HepG2 (cell line): ENCODE measurements at regions not wholly inside any gene's neighbourhood (a gene's known extent, or its start where the extent isn't known, plus 50 kb on each side); places are given as distances from the start of the nearest gene placed in this dataset.
A peak's percentile ranks its signal among the peaks of the same experiment; 100 is the strongest.

Experiments
- ATAC-seq: fragments of 200-7000 bp; cut with Tn5 transposase; 3 replicates; pipeline ENCODE4 v1.9.1; 2020; ENCODE audit warnings: mild to moderate bottlenecking, moderate library complexity
- BruUV-seq: library from RNA; stranded (reverse); fragments of 400-500 nt; replicated peaks from 2 replicates; lab custom pipeline; 2021; lab: Mats Ljungman, UMichigan
- CTCF ChIA-PET: fragments of 300-600 bp; formaldehyde crosslinking; extraction: SDS; loops from one replicate; lab custom pipeline; 2021; ENCODE audit warnings: low total read pairs, inconsistent platforms, low intra/inter-chr PET ratio; lab: Yijun Ruan, JAX
- POLR2A ChIA-PET: fragments of 350-600 bp; sonication (Branson Sonifier 250); formaldehyde crosslinking; loops from one replicate; lab custom pipeline; 2020; ENCODE audit warnings: antibody characterized with exemption, inconsistent platforms; lab: Yijun Ruan, JAX
- DNase-seq: peaks from one replicate; pipeline ENCODE4 v3.0.0-alpha.2; 2015; ENCODE audit warnings: low spot score
- FAIRE-seq: peaks from 3 replicates; lab custom pipeline; 2011; peaks lifted over from hg19 to GRCh38; lab: Jason Lieb, UNC
- H2AFZ ChIP-seq: one replicate; pipeline ENCODE4 v1.6.1; 2011; ENCODE audit warnings: low read length, inconsistent platforms
- H3K27ac ChIP-seq: fragments of 300-600 bp; 3 replicates; pipeline ENCODE4 v1.8.0; 2011; ENCODE audit warnings: mixed run types, mild to moderate bottlenecking, mixed read lengths, low read length, inconsistent platforms; ENCODE audit not compliant: insufficient read depth; ENCODE audit errors: extremely low read length
- H3K27me3 ChIP-seq, 2 experiments: fragments of 200-600 bp in 1 of 2; 2 replicates in 1 of 2; 3 replicates in 1 of 2; pipeline versions ENCODE4 v1.6.0 to v1.8.0; 2011; ENCODE audit warnings: low read length in 2 of 2, mild to moderate bottlenecking in 2 of 2, moderate library complexity in 2 of 2, inconsistent platforms in 1 of 2; ENCODE audit not compliant: insufficient read depth in 2 of 2, control insufficient read depth in 1 of 2
- H3K36me3 ChIP-seq, 2 experiments: fragments of 200-600 bp in 1 of 2; replicated peaks in 1 of 2; 2 replicates in 1 of 2; 3 replicates in 1 of 2; pipeline versions ENCODE4 v1.5.1 to v1.8.0; 2011; ENCODE audit warnings: low read length in 2 of 2, inconsistent platforms in 1 of 2; ENCODE audit not compliant: insufficient read depth in 2 of 2, control insufficient read depth in 1 of 2
- H3K4me1 ChIP-seq: 2 replicates; pipeline ENCODE4 v1.5.1; 2012; ENCODE audit warnings: low read length, inconsistent platforms; ENCODE audit not compliant: insufficient read depth
- H3K4me2 ChIP-seq: 2 replicates; pipeline ENCODE4 v1.6.0; 2011; ENCODE audit warnings: low read depth, low read length, inconsistent platforms
- H3K4me3 ChIP-seq, 3 experiments: fragments of 200-600 bp in 1 of 3; sonication (generic), shearing (Covaris generic) in 1 of 3; replicated peaks in 1 of 3; 2 replicates each; pipeline ENCODE4 v1.5.1; 2011 to 2016; ENCODE audit warnings: low read length in 3 of 3, inconsistent platforms in 2 of 3, low read depth in 2 of 3, mild to moderate bottlenecking in 2 of 3, control low read depth in 1 of 3, mixed read lengths in 1 of 3; ENCODE audit not compliant: insufficient read depth in 1 of 3
- H3K79me2 ChIP-seq: one replicate; pipeline ENCODE4 v1.6.1; 2011; ENCODE audit warnings: low read length, inconsistent platforms; ENCODE audit not compliant: insufficient read depth
- H3K9ac ChIP-seq: 2 replicates; pipeline ENCODE4 v1.6.0; 2011; ENCODE audit warnings: mild to moderate bottlenecking, low read depth, low read length, inconsistent platforms; ENCODE audit not compliant: insufficient read depth
- H3K9me3 ChIP-seq: 2 replicates; pipeline ENCODE4 v1.5.1; 2012; ENCODE audit warnings: mild to moderate bottlenecking, low read length
- H4K20me1 ChIP-seq: 2 replicates; pipeline ENCODE4 v1.6.0; 2011; ENCODE audit warnings: inconsistent platforms, mild to moderate bottlenecking, low read length, moderate library complexity; ENCODE audit not compliant: insufficient read depth
- ATRX ChIP-seq: sonication (generic); formaldehyde crosslinking; IDR thresholded peaks from 2 replicates; pipeline ENCODE4 v1.4.0; 2020; ENCODE audit warnings: missing genetic modification reagents, borderline replicate concordance
- CHD2 ChIP-seq: IDR thresholded peaks from 2 replicates; pipeline ENCODE4 v1.6.1; 2011; ENCODE audit warnings: low read depth, low read length, improper control_type of control experiment
- CREBL2 ChIP-seq: sonication (generic); formaldehyde crosslinking; IDR thresholded peaks from 2 replicates; pipeline ENCODE4 v1.8.1; 2023; ENCODE audit warnings: missing genetic modification reagents, mild to moderate bottlenecking, borderline replicate concordance
- LBX2 ChIP-seq: sonication (generic); formaldehyde crosslinking; IDR thresholded peaks from 2 replicates; pipeline ENCODE4 v1.5.0; 2020; ENCODE audit warnings: missing genetic modification reagents, mild to moderate bottlenecking, borderline replicate concordance
- NR0B2 ChIP-seq: sonication (generic); formaldehyde crosslinking; IDR thresholded peaks from 2 replicates; pipeline ENCODE4 v1.4.0; 2020; ENCODE audit warnings: mild to moderate bottlenecking, missing genetic modification reagents
- PAF1 ChIP-seq: IDR thresholded peaks from 2 replicates; pipeline ENCODE4 v1.6.1; 2016; ENCODE audit warnings: missing genetic modification reagents, missing compliant biosample characterization
- PLSCR1 ChIP-seq: sonication (generic); formaldehyde crosslinking; IDR thresholded peaks from 2 replicates; pipeline ENCODE4 v1.5.0; 2020; ENCODE audit warnings: missing genetic modification reagents, mild to moderate bottlenecking, borderline replicate concordance
- ZBTB34 ChIP-seq: sonication (generic); formaldehyde crosslinking; IDR thresholded peaks from 2 replicates; pipeline ENCODE4 v1.8.0; 2022; ENCODE audit warnings: mild to moderate bottlenecking, missing genetic modification reagents
- ZGPAT ChIP-seq: IDR thresholded peaks from 2 replicates; pipeline ENCODE4 v1.6.1; 2016; ENCODE audit warnings: mild to moderate bottlenecking
- ZMYM4 ChIP-seq: sonication (generic); formaldehyde crosslinking; IDR thresholded peaks from 2 replicates; pipeline ENCODE4 v1.8.1; 2023; ENCODE audit warnings: mild to moderate bottlenecking, missing genetic modification reagents
- ZNF280D ChIP-seq: sonication (generic); formaldehyde crosslinking; IDR thresholded peaks from 2 replicates; pipeline ENCODE4 v1.5.1; 2020; ENCODE audit warnings: mild to moderate bottlenecking, missing genetic modification reagents
- ZNF724P ChIP-seq: sonication (generic); formaldehyde crosslinking; IDR thresholded peaks from 2 replicates; pipeline ENCODE4 v1.8.0; 2022; ENCODE audit warnings: missing genetic modification reagents, borderline replicate concordance
- ZNF800 ChIP-seq: sonication (generic); formaldehyde crosslinking; IDR thresholded peaks from 2 replicates; pipeline ENCODE4 v1.4.0; 2020; ENCODE audit warnings: missing genetic modification reagents
- WGBS: methylation state at CpG from one replicate; pipeline ENCODE4 v1.1.6; 2017; ENCODE audit warnings: low lambda C conversion rate; 5-methylcytosine and 5-hydroxymethylcytosine counted together
- in situ Hi-C: cut with HindIII; loops from 2 replicates; pipeline ENCODE4 v1.10.0; 2017; ENCODE audit warnings: low pct_unique_long_range_greater_than_20kb; ENCODE audit not compliant: extremely low pct_ligation_motif_present
- intact Hi-C: fragments of 100-400 bp; cut with micrococcal nuclease; formaldehyde crosslinking; loops from one replicate; pipeline ENCODE4 v1.10.0; 2022; ENCODE audit not compliant: unreplicated experiment

GRCh38 chr2:185643434-185643833, 95.2 kb upstream of the FSIP2 start (continued):
- no peak for TF ChIP-seq ZGPAT (CRISPR knock-in tag)

GRCh38 chr2:185644828-185645227, 93.8 kb upstream of the FSIP2 start:
- Histone ChIP-seq H3K4me1 (peaks cover 36% of the 10 kb centered on the region), H3K4me3 (no peak overlapping the region), H4K20me1 (no peaks in the 10 kb centered on the region), H3K27me3 (no peaks in the 10 kb centered on the region), H2AFZ (no peak overlapping the region), H3K27ac (no peak overlapping the region), H3K36me3 (no peaks in the 10 kb centered on the region), H3K79me2 (no peaks in the 10 kb centered on the region), H3K9me3 (no peaks in the 10 kb centered on the region), H3K4me2 (peak overlapping the region; percentile 8; the same call in 1 of the 2 replicates), H3K9ac (no peak overlapping the region)
- no peak for ATAC-seq
- FAIRE-seq = no peak
- BruUV-seq = no TSS peak
- in situ Hi-C loops (no loop called here), intact Hi-C loops (no loop called here)
- WGBS = 29% methylated on average over 3 of the region's 3 CpGs
- CTCF ChIA-PET = no interaction called here
- DNase-seq = no peak
- POLR2A ChIA-PET = no interaction called here
- TF ChIP-seq CREBL2 (CRISPR knock-in tag) (no peak), NR0B2 (no peak), CHD2 (no peak), ZNF800 (no peak), LBX2 (CRISPR knock-in tag) (no peak), PLSCR1 (CRISPR knock-in tag) (no peak), PAF1 (no peak), ATRX (CRISPR knock-in tag) (no peak), ZMYM4 (no peak), ZBTB34 (CRISPR knock-in tag) (no peak), ZNF724P (CRISPR knock-in tag) (no peak), ZNF280D (CRISPR knock-in tag) (no peak)
